CD4-positive, alpha-beta T cell (primary cell): ENCODE measurements at regions not wholly inside any gene's neighbourhood (a gene's known extent, or its start where the extent isn't known, plus 50 kb on each side); places are given as distances from the start of the nearest gene placed in this dataset.

Experiments
- ATAC-seq: fragments of 200-7000 bp; cut with Tn5 transposase; one replicate; pipeline ENCODE4 v1.10.0; 2022; ENCODE audit warnings: mild to moderate bottlenecking; ENCODE audit not compliant: poor library complexity
- CTCF ChIA-PET: fragments of 350-600 bp; sonication (Branson Sonifier 250); formaldehyde crosslinking; loops from one replicate; lab custom pipeline; 2021; ENCODE audit warnings: antibody characterized with exemption, inconsistent platforms; lab: Charles Lee
- POLR2A ChIA-PET: fragments of 350-600 bp; sonication (Branson Sonifier 250); formaldehyde crosslinking; loops from one replicate; lab custom pipeline; 2021; ENCODE audit warnings: antibody characterized with exemption, inconsistent platforms; lab: Charles Lee
- DNase-seq, 14 experiments: peaks; one replicate each; pipeline ENCODE4 v3.0.0-alpha.2; 2013 to 2020; ENCODE audit warnings: mixed read lengths in 2 of 14
- H3K27ac ChIP-seq, 2 donors: one replicate each; pipeline versions ENCODE4 v1.5.1 to v1.7.0; 2013; ENCODE audit warnings: low read length in 2 of 2, low read depth in 1 of 2, mild to moderate bottlenecking in 1 of 2
- H3K27me3 ChIP-seq, 2 experiments: 1 replicate in 1 of 2; 2 replicates in 1 of 2; pipeline versions ENCODE4 v1.6.1 to v1.7.0; 2013; ENCODE audit warnings: low read length in 2 of 2, control low read depth in 1 of 2, mild to moderate bottlenecking in 1 of 2, moderate library complexity in 1 of 2; ENCODE audit not compliant: insufficient read depth in 2 of 2, control insufficient read depth in 1 of 2
- H3K36me3 ChIP-seq: one replicate; pipeline ENCODE4 v1.6.1; 2013; ENCODE audit warnings: low read length, control low read depth; ENCODE audit not compliant: insufficient read depth
- H3K4me1 ChIP-seq: one replicate; pipeline ENCODE4 v1.6.1; 2013; ENCODE audit warnings: low read length, control low read depth; ENCODE audit not compliant: insufficient read depth
- H3K4me3 ChIP-seq: one replicate; pipeline ENCODE4 v1.5.1; 2013; ENCODE audit warnings: mild to moderate bottlenecking, low read length, moderate library complexity
- H3K9me3 ChIP-seq, 2 experiments: 1 replicate in 1 of 2; 2 replicates in 1 of 2; pipeline versions ENCODE4 v1.6.1 to v1.7.0; 2013; ENCODE audit warnings: low read length in 2 of 2, mild to moderate bottlenecking in 2 of 2, control low read depth in 1 of 2, moderate library complexity in 1 of 2; ENCODE audit not compliant: control insufficient read depth in 1 of 2, insufficient read depth in 1 of 2
- H3K27ac Mint-ChIP-seq: one replicate; pipeline ENCODE4 v1.8.0; 2020; ENCODE audit warnings: mixed read lengths
- H3K27me3 Mint-ChIP-seq: one replicate; pipeline ENCODE4 v1.8.0; 2021; ENCODE audit warnings: mixed read lengths
- H3K36me3 Mint-ChIP-seq: one replicate; pipeline ENCODE4 v1.8.0; 2021; ENCODE audit warnings: low read depth, mixed read lengths
- H3K4me1 Mint-ChIP-seq: one replicate; pipeline ENCODE4 v1.8.0; 2021; ENCODE audit warnings: low read depth, mixed read lengths
- H3K4me3 Mint-ChIP-seq: one replicate; pipeline ENCODE4 v1.8.0; 2020; ENCODE audit warnings: mild to moderate bottlenecking, mixed read lengths
- H3K9me3 Mint-ChIP-seq: one replicate; pipeline ENCODE4 v1.8.0; 2020; ENCODE audit warnings: mixed read lengths
- intact Hi-C, 2 experiments: fragments of 100-400 bp; cut with DNase I in 1 of 2; cut with micrococcal nuclease in 1 of 2; formaldehyde crosslinking; loops; one replicate each; pipeline versions ENCODE4 v1.15.1 to v1.9.0; 2023 to 2025; cut with DNase I, micrococcal nuclease
- TF ChIP-seq, protein P1 (sequence below): fragments of 200-600 bp; IDR thresholded peaks from one replicate; pipeline ENCODE4 v1.8.0; 2022; ENCODE audit warnings: antibody characterized with exemption, mild to moderate bottlenecking

DNA sequence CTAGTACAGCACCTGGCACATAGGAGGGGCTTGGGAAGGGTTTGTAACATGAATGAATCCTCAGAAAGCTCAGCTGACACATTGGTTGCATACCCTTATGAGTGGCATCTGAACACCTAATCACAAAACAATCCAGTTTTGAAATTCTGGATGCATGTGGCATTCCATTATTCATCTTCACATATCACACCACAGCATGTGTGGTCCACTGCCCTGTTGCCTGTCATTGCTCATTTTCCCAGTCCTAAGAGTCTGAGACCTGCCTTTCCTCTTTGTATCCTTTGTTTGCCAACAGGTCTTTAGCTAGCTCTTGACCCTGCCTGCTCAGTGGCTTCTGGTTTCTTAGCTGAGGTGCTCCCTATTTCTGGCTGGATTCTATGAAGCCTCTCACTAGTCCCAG is 170.8 kb upstream of the ASIC2 start:
- no peak overlapping the region for H3K27ac ChIP-seq
- H3K27me3 ChIP-seq = no peaks in the 10 kb centered on the region
- no peak overlapping the region for H3K4me3 Mint-ChIP-seq
- DNase-seq (no peak), ATAC-seq (no peak)
- H3K9me3 ChIP-seq = peaks cover 0 to under 1% of the 10 kb centered on the region in 2 experiments
- POLR2A ChIA-PET = no interaction called here
- peaks cover 36% of the 10 kb centered on the region for H3K27me3 Mint-ChIP-seq
- H3K9me3 Mint-ChIP-seq = no peaks in the 10 kb centered on the region
- no peaks in the 10 kb centered on the region for H3K36me3 ChIP-seq
- no peaks in the 10 kb centered on the region for H3K36me3 Mint-ChIP-seq
- H3K4me1 ChIP-seq = no peaks in the 10 kb centered on the region
- no peaks in the 10 kb centered on the region for H3K4me1 Mint-ChIP-seq
- TF ChIP-seq, protein P1, sequence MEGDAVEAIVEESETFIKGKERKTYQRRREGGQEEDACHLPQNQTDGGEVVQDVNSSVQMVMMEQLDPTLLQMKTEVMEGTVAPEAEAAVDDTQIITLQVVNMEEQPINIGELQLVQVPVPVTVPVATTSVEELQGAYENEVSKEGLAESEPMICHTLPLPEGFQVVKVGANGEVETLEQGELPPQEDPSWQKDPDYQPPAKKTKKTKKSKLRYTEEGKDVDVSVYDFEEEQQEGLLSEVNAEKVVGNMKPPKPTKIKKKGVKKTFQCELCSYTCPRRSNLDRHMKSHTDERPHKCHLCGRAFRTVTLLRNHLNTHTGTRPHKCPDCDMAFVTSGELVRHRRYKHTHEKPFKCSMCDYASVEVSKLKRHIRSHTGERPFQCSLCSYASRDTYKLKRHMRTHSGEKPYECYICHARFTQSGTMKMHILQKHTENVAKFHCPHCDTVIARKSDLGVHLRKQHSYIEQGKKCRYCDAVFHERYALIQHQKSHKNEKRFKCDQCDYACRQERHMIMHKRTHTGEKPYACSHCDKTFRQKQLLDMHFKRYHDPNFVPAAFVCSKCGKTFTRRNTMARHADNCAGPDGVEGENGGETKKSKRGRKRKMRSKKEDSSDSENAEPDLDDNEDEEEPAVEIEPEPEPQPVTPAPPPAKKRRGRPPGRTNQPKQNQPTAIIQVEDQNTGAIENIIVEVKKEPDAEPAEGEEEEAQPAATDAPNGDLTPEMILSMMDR = no peak
- no peak overlapping the region for H3K4me3 ChIP-seq
- no peak overlapping the region for H3K27ac Mint-ChIP-seq
- intact Hi-C loops = no loop called here
- CTCF ChIA-PET = no interaction called here

DNA sequence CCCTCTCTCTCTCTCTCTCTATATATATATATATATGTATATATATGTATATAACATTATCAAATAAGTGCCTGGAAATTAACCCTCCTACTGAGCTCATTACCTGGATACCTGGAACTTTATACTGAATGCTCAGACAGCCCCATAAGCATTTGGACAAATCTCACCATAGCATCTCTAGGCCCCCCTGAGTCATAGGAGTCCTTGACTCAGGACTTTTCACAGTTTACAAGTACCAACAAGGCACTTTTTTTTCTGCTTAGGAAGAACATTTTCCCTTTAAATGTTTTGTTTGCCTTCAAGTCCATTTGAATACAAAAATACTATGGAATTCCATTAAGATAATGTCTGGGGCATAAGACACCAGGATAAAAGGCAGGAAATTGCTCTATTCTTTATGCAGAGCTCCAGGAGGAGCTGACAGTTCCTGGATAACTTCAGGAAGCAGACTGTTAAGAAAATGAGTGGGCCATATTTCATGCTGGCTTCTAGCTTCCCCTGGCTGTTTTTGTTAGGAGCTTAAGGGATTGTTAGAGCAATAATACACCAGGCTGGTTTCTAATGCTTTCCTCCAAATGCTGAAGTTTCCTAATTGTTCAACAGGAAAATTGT is 171.7 kb upstream of the ASIC2 start:
- Mint-ChIP-seq H3K4me1 (no peaks in the 10 kb centered on the region), H3K27me3 (peaks cover 28% of the 10 kb centered on the region), H3K4me3 (no peak overlapping the region), H3K9me3 (no peaks in the 10 kb centered on the region), H3K36me3 (no peaks in the 10 kb centered on the region), H3K27ac (no peak overlapping the region)
- ATAC-seq (no peak), DNase-seq (no peak)
- intact Hi-C loops = no loop called here
- Histone ChIP-seq H3K27ac (no peak overlapping the region), H3K9me3 (peaks cover 0 to 5% of the 10 kb centered on the region in 2 experiments), H3K4me1 (no peaks in the 10 kb centered on the region), H3K27me3 (no peaks in the 10 kb centered on the region), H3K4me3 (no peak overlapping the region), H3K36me3 (no peaks in the 10 kb centered on the region)
- CTCF ChIA-PET = no interaction called here
- TF ChIP-seq, protein P1 = no peak
- POLR2A ChIA-PET = no interaction called here

DNA sequence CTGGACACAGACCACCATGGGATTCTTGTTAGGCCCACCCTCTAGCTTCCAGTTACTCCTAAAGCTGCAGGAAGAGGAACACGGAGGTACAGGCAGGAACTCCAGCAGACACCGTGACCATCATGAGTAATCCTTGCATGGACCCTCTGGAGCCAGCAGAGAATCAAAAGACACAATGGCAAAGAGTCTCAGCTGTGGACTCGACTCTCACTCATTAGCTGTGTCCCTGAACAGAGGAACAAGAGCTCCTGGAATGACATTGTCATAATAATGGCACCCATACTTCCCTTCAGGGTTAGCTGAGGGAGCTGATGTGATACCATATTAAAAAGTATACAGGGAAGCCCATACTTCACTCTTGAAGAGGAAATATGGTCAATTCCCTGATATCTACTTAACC is 176.3 kb upstream of the ASIC2 start:
- no peak for DNase-seq
- CTCF ChIA-PET = no interaction called here

More for the DNA sequence above, 176.3 kb upstream of the ASIC2 start:
- Histone ChIP-seq H3K9me3 (peaks cover 0 to 5% of the 10 kb centered on the region in 2 experiments), H3K27ac (no peak overlapping the region), H3K4me1 (no peaks in the 10 kb centered on the region), H3K27me3 (no peaks in the 10 kb centered on the region), H3K36me3 (no peaks in the 10 kb centered on the region), H3K4me3 (no peak overlapping the region)
- Mint-ChIP-seq H3K36me3 (no peaks in the 10 kb centered on the region), H3K27me3 (peaks cover 4% of the 10 kb centered on the region), H3K4me1 (no peaks in the 10 kb centered on the region), H3K9me3 (no peaks in the 10 kb centered on the region), H3K4me3 (no peak overlapping the region), H3K27ac (no peak overlapping the region)
- intact Hi-C loops = no loop called here
- ATAC-seq = no peak
- TF ChIP-seq, protein P1 = no peak
- POLR2A ChIA-PET = no interaction called here
